ENCODE measurements at regions not wholly inside any gene's neighbourhood (a gene's known extent, or its start where the extent isn't known, plus 50 kb on each side); places are given as distances from the start of the nearest gene placed in this dataset.

GRCh38 chr5:56685503-56686217 is 129.7 kb upstream of the MAP3K1 start:
- ATAC-seq (ENCODE audit: insufficient number of reproducible peaks, low FRiP score, low read depth) (no peak), DNase-seq (ENCODE audit: low spot score) (no peak)
- no peaks in the 10 kb centered on the region for H3K9me3 ChIP-seq
- TF ChIP-seq CTCF (IDR thresholded peaks at IDR 0.05), result no peak
- no peaks in the 10 kb centered on the region for H3K36me3 ChIP-seq
- no peak overlapping the region for H3K27ac ChIP-seq
- H3K4me1 ChIP-seq (ENCODE audit: control insufficient read depth in 1 of 2, low read depth in 2 of 2), result no peaks in the 10 kb centered on the region
- no peaks in the 10 kb centered on the region for H3K27me3 ChIP-seq (replicated peaks; ENCODE audit: insufficient read depth)
- H3K4me3 ChIP-seq, result no peak overlapping the region

GRCh38 chr5:56684159-56684558 is 131.2 kb upstream of the MAP3K1 start:
- Histone ChIP-seq H3K4me3 (no peak overlapping the region), H3K27me3 (replicated peaks; ENCODE audit: insufficient read depth) (no peaks in the 10 kb centered on the region), H3K9me3 (no peaks in the 10 kb centered on the region), H3K27ac (no peak overlapping the region), H3K4me1 (ENCODE audit: control insufficient read depth in 1 of 2, low read depth in 2 of 2) (no peaks in the 10 kb centered on the region), H3K36me3 (no peaks in the 10 kb centered on the region)
- DNase-seq (ENCODE audit: low spot score), result no peak
- ATAC-seq (ENCODE audit: insufficient number of reproducible peaks, low FRiP score, low read depth), result no peak
- TF ChIP-seq CTCF (IDR thresholded peaks at IDR 0.05), result no peak

- H3K4me1 ChIP-seq (ENCODE audit: control insufficient read depth in 1 of 2, low read depth in 2 of 2), result no peaks in the 10 kb centered on the region
- no peak for DNase-seq (ENCODE audit: low spot score)
- H3K4me3 ChIP-seq, result no peak overlapping the region
- H3K36me3 ChIP-seq, result no peaks in the 10 kb centered on the region
- no peak for ATAC-seq (ENCODE audit: insufficient number of reproducible peaks, low FRiP score, low read depth)
- no peaks in the 10 kb centered on the region for H3K27me3 ChIP-seq (replicated peaks; ENCODE audit: insufficient read depth)
- H3K27ac ChIP-seq, result no peak overlapping the region
- H3K9me3 ChIP-seq, result no peaks in the 10 kb centered on the region
- TF ChIP-seq CTCF (IDR thresholded peaks at IDR 0.05), result no peak
These were observed 131.6 kb upstream of the MAP3K1 start for GRCh38 chr5:56683733-56684132.

DNA sequence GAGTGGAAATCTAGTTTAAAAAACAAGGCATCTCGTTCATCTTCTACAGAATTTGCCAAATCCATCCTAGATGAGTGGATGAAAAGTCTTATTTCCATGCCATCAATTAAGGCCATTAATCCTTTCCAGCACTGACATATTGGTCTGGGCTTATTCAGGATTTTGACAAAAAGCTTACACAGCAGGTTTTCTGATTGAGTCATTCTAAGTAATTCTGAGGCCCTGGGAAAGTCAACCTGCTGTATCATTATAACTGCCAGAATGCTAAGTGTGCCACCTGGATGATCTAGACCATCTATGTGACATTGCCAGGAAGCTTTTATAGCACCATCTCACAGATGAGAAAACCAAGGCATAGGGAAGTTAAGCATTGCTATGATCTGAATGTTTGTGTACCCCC is 132.1 kb upstream of the MAP3K1 start:
- no peak for ATAC-seq (ENCODE audit: insufficient number of reproducible peaks, low FRiP score, low read depth)
- no peaks in the 10 kb centered on the region for H3K36me3 ChIP-seq
- H3K4me1 ChIP-seq (ENCODE audit: control insufficient read depth in 1 of 2, low read depth in 2 of 2), result no peaks in the 10 kb centered on the region
- H3K9me3 ChIP-seq, result no peaks in the 10 kb centered on the region
- no peak for DNase-seq (ENCODE audit: low spot score)
- no peak overlapping the region for H3K4me3 ChIP-seq
- no peaks in the 10 kb centered on the region for H3K27me3 ChIP-seq (replicated peaks; ENCODE audit: insufficient read depth)
- H3K27ac ChIP-seq, result no peak overlapping the region
- no peak for TF ChIP-seq CTCF (IDR thresholded peaks at IDR 0.05)

- no peak for DNase-seq (ENCODE audit: low spot score)
- no peaks in the 10 kb centered on the region for H3K9me3 ChIP-seq
- H3K4me1 ChIP-seq (ENCODE audit: control insufficient read depth in 1 of 2, low read depth in 2 of 2), result peaks cover 0 to 10% of the 10 kb centered on the region in 2 donors
- H3K27me3 ChIP-seq (replicated peaks; ENCODE audit: insufficient read depth), result no peaks in the 10 kb centered on the region
- ATAC-seq (ENCODE audit: insufficient number of reproducible peaks, low FRiP score, low read depth), result no peak
- H3K36me3 ChIP-seq, result no peaks in the 10 kb centered on the region
- H3K4me3 ChIP-seq, result no peak overlapping the region
- H3K27ac ChIP-seq, result no peak overlapping the region
- TF ChIP-seq CTCF (IDR thresholded peaks at IDR 0.05), result no peak
These were observed 134.0 kb upstream of the MAP3K1 start for GRCh38 chr5:56681346-56681745.

Data from thoracic aorta (tissue), 2 donors.